HG03097 (cell line): ENCODE measurements at regions not wholly inside any gene's neighbourhood (a gene's known extent, or its start where the extent isn't known, plus 50 kb on each side); places are given as distances from the start of the nearest gene placed in this dataset.

Experiments
- ATAC-seq: cut with Tn5 transposase; IDR thresholded peaks from one replicate; pipeline ENCODE4 v1.9.1; 2021; ENCODE audit not compliant: unreplicated experiment, low FRiP score

DNA sequence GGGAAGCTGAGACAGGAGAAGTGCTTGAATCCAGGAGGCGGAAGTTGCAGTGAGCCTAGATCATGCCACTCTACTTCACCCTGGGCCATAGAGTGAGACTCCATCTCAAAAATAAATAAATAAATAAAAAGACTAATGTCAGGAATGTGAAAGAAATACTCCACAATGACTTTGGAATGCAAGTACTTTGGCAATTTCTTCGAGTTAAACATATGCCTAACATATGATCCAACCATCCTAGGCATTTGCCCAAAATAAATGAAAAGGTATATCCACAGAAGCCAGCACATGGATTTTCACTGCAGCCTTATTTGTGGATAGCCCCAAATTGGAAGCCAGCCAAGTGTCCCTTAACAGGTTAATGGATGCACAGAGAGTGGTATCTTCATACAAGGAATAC, 357.9 kb upstream of the TMEM132C start:
- no peak for ATAC-seq

- no peak for ATAC-seq
These were observed 355.7 kb upstream of the TMEM132C start for GRCh38 chr12:127911291-127911690.

- ATAC-seq: no peak
These were observed 354.8 kb upstream of the TMEM132C start for GRCh38 chr12:127912035-127912665.

DNA sequence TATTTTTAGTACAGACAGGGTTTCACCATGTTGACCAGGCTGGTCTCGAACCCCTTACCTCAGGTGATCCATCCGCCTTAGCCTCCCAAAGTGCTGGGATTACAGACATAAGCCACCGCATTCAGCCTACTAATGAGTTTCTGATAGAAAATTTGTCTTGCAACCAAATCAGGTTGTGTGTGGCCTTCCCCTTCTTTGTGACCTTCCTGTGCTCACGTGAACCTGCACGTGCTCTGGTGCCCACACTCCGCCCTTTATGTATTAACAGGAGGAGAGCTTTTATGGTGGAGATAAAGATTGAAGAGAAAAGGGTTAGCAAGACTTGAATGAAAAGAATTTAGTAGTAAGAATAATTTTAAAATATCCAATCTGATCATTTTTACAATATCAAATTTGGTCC, 343.5 kb upstream of the TMEM132C start:
- ATAC-seq: no peak

DNA sequence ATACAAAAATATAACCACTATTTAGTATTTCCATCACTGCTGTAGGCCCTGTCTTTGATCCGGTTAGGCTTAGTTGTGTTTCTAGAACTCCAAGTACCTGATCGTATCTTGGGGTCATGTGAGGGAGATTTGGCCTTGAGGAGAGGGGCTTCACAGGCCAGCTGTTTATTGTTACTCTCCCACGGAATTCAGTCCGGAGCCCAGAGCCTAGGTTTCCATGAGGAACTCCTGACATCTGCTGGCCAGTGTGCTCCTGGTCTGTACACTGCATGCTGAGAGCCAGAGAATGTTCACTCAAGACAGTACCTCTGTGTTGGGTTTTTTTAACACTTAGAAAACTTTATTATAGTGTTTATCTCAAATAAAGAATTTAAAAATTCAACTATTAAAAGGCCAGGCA, 341.0 kb upstream of the TMEM132C start:
- no peak for ATAC-seq

DNA sequence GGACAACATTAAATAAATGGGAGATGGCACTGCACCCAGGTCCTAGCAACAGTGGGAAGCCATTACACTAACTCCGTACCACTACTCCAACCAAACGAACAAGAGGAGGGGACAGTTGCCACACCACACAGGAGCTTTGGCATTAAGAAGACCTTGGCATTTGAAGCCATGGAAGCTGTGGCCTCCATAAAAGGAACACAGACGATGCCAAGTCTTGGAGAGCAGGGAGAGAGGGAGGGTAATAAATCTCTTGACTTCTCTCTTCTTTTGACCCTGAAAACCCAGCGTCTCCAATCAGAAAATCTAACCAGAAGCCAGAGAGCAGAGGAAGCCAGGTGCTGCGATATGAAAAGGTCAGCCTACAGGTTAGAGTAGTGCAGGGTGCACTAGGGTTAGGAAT, 338.8 kb upstream of the TMEM132C start:
- no peak for ATAC-seq

DNA sequence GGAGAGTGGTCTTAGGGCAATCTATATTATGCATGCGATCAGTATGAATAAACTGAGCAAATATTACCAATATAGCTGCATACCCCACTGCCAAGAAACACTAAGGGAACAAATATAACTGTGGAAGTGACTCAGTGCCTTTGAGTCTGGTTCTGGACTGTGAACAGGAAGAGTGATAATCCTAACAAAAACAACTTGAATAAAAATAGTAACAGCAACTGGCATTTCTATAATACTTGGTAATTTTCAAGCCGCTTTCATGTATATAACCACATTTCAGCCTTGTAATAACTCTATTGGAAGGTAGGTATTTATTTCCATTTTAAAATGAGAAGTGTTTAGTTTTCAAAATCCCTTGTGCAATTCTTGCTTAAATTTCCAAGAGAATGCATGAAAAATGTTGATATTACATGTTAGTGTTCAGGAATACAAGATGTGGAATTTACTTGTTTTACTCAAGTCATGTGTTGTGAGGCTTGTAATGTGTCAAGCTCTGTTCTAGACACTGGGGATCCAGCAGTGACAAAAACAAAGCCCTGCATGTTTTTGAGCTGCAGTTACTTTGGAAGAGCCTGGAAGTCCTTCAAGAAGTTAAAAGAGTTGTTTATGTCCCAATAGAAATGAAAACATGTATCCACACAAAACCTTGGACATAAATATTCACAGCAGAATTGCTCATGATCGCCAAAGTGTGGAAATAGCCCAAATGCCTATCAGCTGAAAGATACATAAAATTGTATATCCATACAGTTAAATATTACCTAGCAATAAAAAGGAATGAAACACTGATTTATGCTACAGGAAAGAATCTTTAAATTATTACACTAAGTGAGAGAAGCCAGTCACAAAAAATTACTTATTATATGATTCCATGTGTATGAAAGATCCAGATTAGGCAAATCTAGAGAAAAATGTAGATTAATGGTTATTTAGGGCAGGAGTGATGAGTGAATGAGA, 338.1 kb upstream of the TMEM132C start:
- no peak for ATAC-seq

GRCh38 chr12:127930122-127930521, 336.8 kb upstream of the TMEM132C start:
- no peak for ATAC-seq

GRCh38 chr12:127934409-127934808, 332.6 kb upstream of the TMEM132C start:
- no peak for ATAC-seq

GRCh38 chr12:127936463-127936862, 330.5 kb upstream of the TMEM132C start:
- no peak for ATAC-seq

GRCh38 chr12:127941332-127941731, 325.6 kb upstream of the TMEM132C start:
- ATAC-seq: no peak

DNA sequence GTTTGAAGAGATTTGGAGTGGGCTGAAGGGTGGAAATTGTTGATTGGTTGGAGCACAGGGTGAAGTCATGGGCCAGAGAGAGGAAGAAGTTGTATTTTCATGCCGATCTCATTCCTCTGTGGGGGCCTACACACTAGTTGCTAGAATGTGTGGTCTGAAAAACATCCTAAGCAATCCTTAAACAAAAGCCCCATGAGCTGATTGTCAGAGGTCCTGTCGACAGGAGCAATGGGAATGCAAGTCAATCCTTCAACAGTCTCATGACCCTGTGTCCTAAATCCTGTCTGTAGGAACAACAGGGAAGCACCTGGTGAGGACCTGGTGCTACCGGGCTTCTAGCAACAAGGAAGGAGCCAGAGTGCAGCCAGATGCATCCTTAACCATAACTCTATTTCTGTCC, 324.0 kb upstream of the TMEM132C start:
- no peak for ATAC-seq

DNA sequence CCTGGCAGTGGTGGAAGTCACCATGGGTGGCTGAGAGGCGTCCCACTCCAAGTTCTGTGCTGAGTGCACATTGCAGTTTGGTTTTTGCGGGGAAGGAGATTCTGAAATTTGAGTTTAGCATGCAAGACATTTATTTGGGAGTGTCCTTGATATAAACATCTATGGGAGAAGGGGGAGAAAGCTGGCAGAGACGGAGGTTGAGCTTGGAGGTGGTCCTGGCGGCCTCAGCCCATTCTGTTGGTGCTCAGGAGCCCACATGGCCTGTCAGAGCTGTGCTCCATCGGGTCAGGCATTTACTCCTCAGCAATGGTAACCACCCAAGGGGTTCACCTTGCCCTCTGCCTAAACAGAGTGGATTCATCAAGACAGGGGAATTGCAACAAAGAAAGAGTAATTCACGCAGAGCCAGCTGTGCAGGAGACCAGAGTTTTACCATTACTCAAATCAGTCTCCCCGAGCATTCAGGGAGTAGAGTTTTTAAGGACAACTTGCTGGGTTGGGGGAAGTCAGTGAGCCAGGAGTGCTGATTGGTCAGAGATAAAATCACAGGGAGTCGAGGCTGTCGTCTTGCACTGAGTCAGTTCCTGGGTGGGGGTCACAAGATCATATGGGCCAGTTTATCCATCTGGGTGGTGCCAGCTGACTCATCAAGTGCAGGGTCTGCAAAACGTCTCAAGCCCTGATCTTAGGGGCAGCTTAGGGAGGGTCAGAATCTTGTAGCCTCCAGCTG, 323.3 kb upstream of the TMEM132C start:
- no peak for ATAC-seq

DNA sequence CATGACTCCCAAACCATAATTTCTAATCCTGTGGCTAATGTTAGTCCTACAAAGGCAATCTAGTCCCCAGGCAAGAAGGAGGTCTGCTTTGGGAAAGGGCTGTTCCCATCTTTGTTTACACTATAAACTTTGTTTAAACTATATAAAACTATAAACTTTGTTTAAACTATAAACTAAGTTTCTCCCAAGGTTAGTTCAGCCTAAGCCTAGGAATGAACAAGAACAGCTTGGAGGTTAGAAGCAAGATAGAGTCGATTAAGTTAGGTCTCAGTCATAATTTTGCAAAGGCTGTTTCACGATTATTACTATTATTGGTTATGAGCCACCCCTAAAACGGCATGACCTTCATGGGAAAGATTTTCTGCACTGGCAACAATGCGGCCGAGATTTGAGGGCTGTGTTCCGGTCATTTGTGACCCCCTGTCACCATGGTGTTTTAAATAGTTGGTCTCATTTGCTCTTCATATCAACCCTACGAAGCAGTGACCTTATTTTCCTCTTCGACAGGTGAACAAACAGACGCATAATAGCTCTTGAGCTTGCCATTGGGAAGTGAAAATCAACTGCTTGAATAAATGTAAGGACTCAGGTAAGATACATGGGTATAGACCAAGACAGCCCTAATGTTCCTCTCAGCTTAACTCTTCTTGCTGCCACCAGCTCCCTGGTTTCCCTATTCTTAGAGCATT, 322.6 kb upstream of the TMEM132C start:
- ATAC-seq: no peak

DNA sequence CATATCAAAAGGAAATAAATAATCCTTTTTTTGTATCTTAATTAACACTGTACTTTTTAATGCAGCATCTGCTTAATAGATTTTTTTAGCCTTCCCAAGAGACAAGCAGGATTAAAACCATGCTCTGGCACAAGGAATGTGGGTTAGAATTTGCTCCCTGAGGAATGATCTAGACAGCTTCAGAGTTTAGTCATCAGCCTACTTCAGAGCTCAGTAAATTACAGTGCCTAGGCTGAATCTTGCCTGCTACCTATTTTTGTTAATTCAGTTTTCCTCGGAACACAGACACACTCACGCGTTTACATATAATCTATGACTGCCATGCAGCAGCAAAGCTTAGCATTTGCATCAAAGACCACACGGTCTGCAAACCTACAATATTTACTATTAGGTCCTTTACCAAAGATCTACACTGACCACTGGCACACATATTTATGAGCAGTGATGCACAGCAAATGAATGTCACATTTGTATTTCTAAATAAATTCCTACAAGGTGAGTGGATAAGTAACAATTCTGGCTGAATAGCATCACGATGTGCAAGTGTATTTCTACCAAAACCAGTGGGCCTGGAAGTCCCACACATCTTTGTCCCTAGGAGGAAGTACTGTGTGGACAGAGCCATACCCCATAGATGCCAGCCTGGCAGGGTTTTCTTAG, 309.8 kb upstream of the TMEM132C start:
- ATAC-seq: no peak

- no peak for ATAC-seq
These were observed 304.7 kb upstream of the TMEM132C start for GRCh38 chr12:127962303-127962702.

- no peak for ATAC-seq
These were observed 303.0 kb upstream of the TMEM132C start for GRCh38 chr12:127963933-127964332.

- ATAC-seq: no peak
These were observed 302.3 kb upstream of the TMEM132C start for GRCh38 chr12:127964717-127965116.

GRCh38 chr12:127966331-127966730, 300.6 kb upstream of the TMEM132C start:
- no peak for ATAC-seq

DNA sequence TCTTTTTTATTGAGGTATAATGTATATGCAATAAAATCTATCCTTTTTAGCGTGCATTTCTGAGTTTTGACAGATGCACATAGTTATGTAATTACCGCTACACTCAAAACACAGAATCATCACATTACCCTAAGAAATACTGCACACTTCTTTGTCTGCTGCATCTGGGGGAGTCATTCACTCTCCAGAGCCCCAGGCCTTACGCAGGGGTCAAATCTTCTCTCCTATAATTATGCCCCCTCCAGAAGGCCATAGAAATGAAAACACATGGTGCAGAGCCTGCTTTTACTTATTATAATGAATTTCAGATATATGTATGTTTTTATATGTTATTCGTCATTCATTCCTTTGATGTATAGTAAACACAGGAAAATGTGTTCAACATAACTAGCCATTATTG, 296.5 kb upstream of the TMEM132C start:
- no peak for ATAC-seq
